Skeletal muscle tissue (tissue), 3 donors: ENCODE measurements at regions not wholly inside any gene's neighbourhood (a gene's known extent, or its start where the extent isn't known, plus 50 kb on each side); places are given as distances from the start of the nearest gene placed in this dataset.
"Not testable (repeated sequence)": the region's sequence is repeated elsewhere in the genome, so short reads cannot be mapped to it uniquely, and the experiment has no call there.

Source experiments
- H3K27ac ChIP-seq: one replicate; pipeline ENCODE4 v1.7.0; 2013; ENCODE audit warnings: mild to moderate bottlenecking, low read depth, low read length, inconsistent platforms
- H3K27me3 ChIP-seq, 3 donors: one replicate each; pipeline ENCODE4 v1.7.0; 2013; ENCODE audit warnings: low read length in 3 of 3; ENCODE audit not compliant: control insufficient read depth in 3 of 3, insufficient read depth in 3 of 3
- H3K36me3 ChIP-seq, 3 donors: one replicate each; pipeline ENCODE4 v1.7.0; 2013; ENCODE audit warnings: low read length in 3 of 3; ENCODE audit not compliant: control insufficient read depth in 3 of 3, insufficient read depth in 3 of 3
- H3K4me1 ChIP-seq, 3 donors: one replicate each; pipeline ENCODE4 v1.7.0; 2013; ENCODE audit warnings: low read length in 3 of 3, mild to moderate bottlenecking in 3 of 3; ENCODE audit not compliant: control insufficient read depth in 3 of 3, insufficient read depth in 3 of 3
- H3K4me3 ChIP-seq, 3 donors: one replicate each; pipeline ENCODE4 v1.7.0; 2013; ENCODE audit warnings: low read length in 3 of 3
- H3K9ac ChIP-seq, 3 donors: one replicate each; pipeline ENCODE4 v1.7.0; 2013; ENCODE audit warnings: low read length in 3 of 3, mild to moderate bottlenecking in 3 of 3, moderate library complexity in 2 of 3, low read depth in 1 of 3
- H3K9me3 ChIP-seq, 3 donors: one replicate each; pipeline ENCODE4 v1.7.0; 2013; ENCODE audit warnings: low read length in 3 of 3; ENCODE audit not compliant: control insufficient read depth in 3 of 3
- donor health status: Osteomylitis.

- H3K9ac ChIP-seq, result no peak overlapping the region
- H3K27me3 ChIP-seq, result no peaks in the 10 kb centered on the region
- peaks cover 2 to 4% (median 3%) of the 10 kb centered on the region in 3 donors for H3K4me1 ChIP-seq
- H3K36me3 ChIP-seq, result no peaks in the 10 kb centered on the region
- no peak overlapping the region for H3K27ac ChIP-seq
- H3K4me3 ChIP-seq, result no peak overlapping the region
- no peaks in the 10 kb centered on the region for H3K9me3 ChIP-seq
These were observed 700.9 kb upstream of the SLC35B3 start for GRCh38 chr6:9136141-9136822.

GRCh38 chr6:9131616-9132015 lies 696.3 kb upstream of the SLC35B3 start:
- H3K4me3 ChIP-seq, result no peak overlapping the region
- H3K36me3 ChIP-seq, result no peaks in the 10 kb centered on the region
- no peaks in the 10 kb centered on the region for H3K4me1 ChIP-seq
- H3K9ac ChIP-seq, result no peak overlapping the region
- no peaks in the 10 kb centered on the region for H3K27me3 ChIP-seq
- no peak overlapping the region for H3K27ac ChIP-seq
- no peaks in the 10 kb centered on the region for H3K9me3 ChIP-seq

GRCh38 chr6:9131201-9131600 lies 695.9 kb upstream of the SLC35B3 start:
- H3K36me3 ChIP-seq, result no peaks in the 10 kb centered on the region
- H3K9ac ChIP-seq, result no peak overlapping the region
- no peaks in the 10 kb centered on the region for H3K4me1 ChIP-seq
- no peak overlapping the region for H3K4me3 ChIP-seq
- no peaks in the 10 kb centered on the region for H3K27me3 ChIP-seq
- no peaks in the 10 kb centered on the region for H3K9me3 ChIP-seq
- no peak overlapping the region for H3K27ac ChIP-seq

- H3K4me3 ChIP-seq, result no peak overlapping the region
- H3K27me3 ChIP-seq, result no peaks in the 10 kb centered on the region
- H3K27ac ChIP-seq, result no peak overlapping the region
- H3K36me3 ChIP-seq, result no peaks in the 10 kb centered on the region
- H3K4me1 ChIP-seq, result no peaks in the 10 kb centered on the region
- H3K9me3 ChIP-seq, result no peaks in the 10 kb centered on the region
- no peak overlapping the region for H3K9ac ChIP-seq
These were observed 693.6 kb upstream of the SLC35B3 start for GRCh38 chr6:9128970-9129369.

DNA sequence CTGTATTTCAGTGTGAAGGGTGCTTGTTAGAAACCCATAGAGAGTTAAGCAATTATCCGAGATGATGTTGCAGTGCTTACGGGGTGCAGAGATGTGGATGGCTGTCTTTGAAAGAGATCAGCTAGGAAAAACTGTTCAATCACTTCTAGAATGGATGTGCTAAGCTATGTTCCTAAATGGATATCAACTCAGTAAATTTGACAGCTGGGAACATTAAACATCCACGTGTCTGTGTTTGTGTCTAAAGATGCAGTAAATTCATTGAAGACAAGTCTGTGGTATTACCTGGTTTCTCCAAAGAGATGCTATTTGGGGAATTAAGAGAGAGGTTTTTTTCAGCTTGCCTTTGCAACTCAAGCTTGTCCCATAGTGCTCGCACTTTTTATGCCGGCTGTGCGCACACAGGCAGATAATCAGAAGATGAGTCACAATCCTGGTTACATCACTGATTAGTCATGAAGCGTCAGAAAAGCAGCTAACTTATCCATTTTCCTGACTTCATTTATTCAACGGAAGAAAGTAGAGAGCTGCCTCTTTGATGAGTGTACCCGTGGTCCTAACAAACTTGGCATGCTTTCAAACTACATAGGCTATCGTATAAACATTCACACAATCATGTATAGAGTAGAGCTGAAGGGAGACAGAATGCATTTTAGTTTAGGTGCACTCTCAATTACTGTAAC lies 691.7 kb upstream of the SLC35B3 start:
- H3K27me3 ChIP-seq, result no peaks in the 10 kb centered on the region
- H3K4me3 ChIP-seq, result no peak overlapping the region
- no peak overlapping the region for H3K9ac ChIP-seq
- H3K36me3 ChIP-seq, result no peaks in the 10 kb centered on the region
- H3K27ac ChIP-seq, result no peak overlapping the region
- H3K4me1 ChIP-seq, result no peaks in the 10 kb centered on the region
- no peaks in the 10 kb centered on the region for H3K9me3 ChIP-seq

DNA sequence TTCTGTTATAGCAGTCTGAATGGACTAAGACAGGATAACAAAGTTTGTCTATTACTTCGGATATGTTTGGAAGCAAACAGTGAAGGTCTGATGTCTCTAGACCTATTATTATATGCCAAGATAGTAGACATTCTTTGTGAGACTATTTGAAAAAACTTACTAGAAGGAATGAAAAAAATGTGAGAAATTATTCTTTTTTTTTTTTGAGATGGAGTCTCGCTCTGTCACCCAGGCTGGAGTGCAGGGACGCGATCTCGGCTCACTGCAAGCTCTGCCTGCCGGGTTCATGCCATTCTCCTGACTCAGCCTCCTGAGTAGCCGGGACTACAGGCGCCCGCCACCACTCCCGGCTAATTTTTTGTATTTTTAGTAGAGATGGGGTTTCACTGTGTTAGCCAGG lies 690.7 kb upstream of the SLC35B3 start:
- H3K27me3 ChIP-seq, H3K9me3 ChIP-seq: not testable (repeated sequence)

GRCh38 chr6:9121549-9121948 lies 686.2 kb upstream of the SLC35B3 start:
- Histone ChIP-seq H3K27me3 (no peaks in the 10 kb centered on the region), H3K9me3 (no peaks in the 10 kb centered on the region), H3K4me3 (no peak overlapping the region), H3K9ac (no peak overlapping the region), H3K36me3 (no peaks in the 10 kb centered on the region), H3K4me1 (no peaks in the 10 kb centered on the region), H3K27ac (no peak overlapping the region)

More for the DNA sequence above, 690.7 kb upstream of the SLC35B3 start:
- not testable (repeated sequence) for H3K27ac ChIP-seq, H3K9ac ChIP-seq, H3K4me3 ChIP-seq, H3K4me1 ChIP-seq, H3K36me3 ChIP-seq

- H3K36me3 ChIP-seq, result no peaks in the 10 kb centered on the region
- no peak overlapping the region for H3K27ac ChIP-seq
- no peaks in the 10 kb centered on the region for H3K9me3 ChIP-seq
- no peak overlapping the region for H3K9ac ChIP-seq
- H3K4me1 ChIP-seq, result no peaks in the 10 kb centered on the region
- H3K4me3 ChIP-seq, result no peak overlapping the region
- no peaks in the 10 kb centered on the region for H3K27me3 ChIP-seq
These were observed 680.7 kb upstream of the SLC35B3 start for GRCh38 chr6:9116026-9116425.

DNA sequence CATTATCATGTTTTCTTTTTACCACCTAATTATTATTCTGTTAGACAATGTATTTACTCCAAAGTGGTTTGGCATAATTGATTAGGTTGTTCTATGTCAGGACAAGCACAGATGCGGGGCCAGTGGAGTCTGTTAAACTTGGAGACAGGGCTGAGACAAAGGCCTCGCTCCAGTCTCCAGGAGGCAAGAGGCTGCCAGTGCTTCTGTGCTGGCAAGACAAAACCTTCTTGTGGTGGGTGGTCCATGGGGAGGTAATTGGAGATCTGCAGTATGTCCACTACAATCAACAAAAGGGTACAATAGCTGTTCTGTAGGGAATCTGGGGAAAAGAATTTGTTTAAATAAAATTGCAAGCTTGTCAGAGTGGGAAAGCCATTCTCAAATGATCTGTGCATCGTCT lies 677.2 kb upstream of the SLC35B3 start:
- H3K27me3 ChIP-seq, result no peaks in the 10 kb centered on the region
- H3K9ac ChIP-seq, result no peak overlapping the region
- H3K9me3 ChIP-seq, result no peaks in the 10 kb centered on the region
- H3K27ac ChIP-seq, result no peak overlapping the region
- H3K4me1 ChIP-seq, result no peaks in the 10 kb centered on the region
- H3K4me3 ChIP-seq, result no peak overlapping the region
- no peaks in the 10 kb centered on the region for H3K36me3 ChIP-seq

DNA sequence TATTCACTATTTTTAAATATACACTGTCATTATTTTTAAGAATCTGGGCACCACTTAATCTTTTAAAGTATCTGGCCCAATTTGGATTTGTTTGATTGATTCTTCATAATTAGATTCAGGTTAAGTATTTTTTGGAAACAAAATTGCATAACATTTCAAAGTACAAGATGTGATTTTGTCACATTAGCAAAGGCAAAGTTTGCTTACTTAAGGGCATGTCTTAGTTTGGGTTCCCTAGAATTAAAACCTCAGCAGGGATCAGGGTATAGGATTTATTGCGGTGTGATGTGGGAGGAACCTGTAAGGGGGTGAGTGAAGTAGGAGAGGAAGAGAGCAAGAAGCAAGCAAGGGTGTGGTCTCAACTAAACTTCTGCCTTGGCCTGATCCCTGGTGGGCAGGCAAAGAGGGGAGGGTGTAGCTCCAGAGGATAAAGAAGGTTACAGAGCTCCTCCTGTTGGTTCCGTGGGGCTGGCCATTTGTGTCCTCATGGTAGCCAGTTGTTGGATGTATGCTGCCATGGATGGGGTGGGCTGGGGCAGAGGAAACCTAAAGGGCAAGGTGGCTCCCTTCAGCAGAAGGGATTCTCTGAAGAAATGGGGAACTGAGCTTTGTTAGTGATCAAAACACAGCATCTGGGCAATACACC lies 668.7 kb upstream of the SLC35B3 start:
- Histone ChIP-seq H3K9ac (no peak overlapping the region), H3K4me1 (no peaks in the 10 kb centered on the region), H3K27me3 (no peaks in the 10 kb centered on the region), H3K36me3 (no peaks in the 10 kb centered on the region), H3K4me3 (no peak overlapping the region), H3K27ac (no peak overlapping the region), H3K9me3 (no peaks in the 10 kb centered on the region)
